ENCODE measurements at regions not wholly inside any gene's neighbourhood (a gene's known extent, or its start where the extent isn't known, plus 50 kb on each side); places are given as distances from the start of the nearest gene placed in this dataset.

DNA sequence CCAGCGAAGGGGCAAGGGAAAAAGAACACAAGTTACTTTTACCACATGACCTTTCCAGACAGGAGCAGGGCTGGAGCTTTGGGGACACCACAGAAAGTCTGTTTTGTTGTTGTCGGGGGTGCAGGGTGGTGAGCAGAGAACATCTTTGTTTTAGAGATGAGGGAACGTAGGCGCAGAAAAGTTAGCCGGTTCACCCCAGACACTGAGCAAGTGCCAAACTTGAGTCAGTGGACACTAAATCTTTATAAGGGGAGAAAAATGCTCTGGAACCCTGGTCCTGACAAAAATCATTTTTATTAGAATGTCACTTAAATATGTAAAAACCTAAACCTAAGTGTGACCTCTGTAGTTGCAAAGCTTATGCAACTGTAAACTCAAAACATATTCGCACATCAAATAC is 126.4 kb upstream of the GAS1 start:
- DNase-seq (ENCODE audit: insufficient read length) (no peak), FAIRE-seq (no peak)
- no peak for TF ChIP-seq POLR2AphosphoS5 (IDR thresholded peaks at IDR 0.05; ENCODE audit: low read depth, low read length)
- TF ChIP-seq TAF1 (IDR thresholded peaks at IDR 0.05; ENCODE audit: borderline replicate concordance, low read depth, low read length) = no peak
- TF ChIP-seq POLR2A (IDR thresholded peaks at IDR 0.05; ENCODE audit: low read depth, low read length) = no peak

DNA sequence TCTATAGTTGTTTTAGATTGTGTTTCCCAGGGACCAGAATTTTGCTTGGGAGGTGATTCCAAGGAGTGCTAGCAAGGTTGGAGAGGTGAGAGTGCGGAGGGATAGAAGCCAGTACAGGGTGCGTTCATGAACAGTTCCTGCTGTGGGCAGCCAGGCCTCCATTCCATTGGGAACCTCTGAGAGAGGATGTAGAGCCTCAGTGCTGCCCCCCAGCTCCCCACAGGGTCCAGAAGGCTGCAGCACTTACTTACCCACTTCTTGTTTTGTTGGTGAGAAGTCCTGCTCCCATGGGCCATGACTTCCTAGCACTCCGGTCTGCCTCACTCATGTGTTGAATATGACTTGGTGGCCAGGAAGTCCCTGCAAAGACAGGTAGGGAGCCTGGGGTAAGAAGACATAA is 128.2 kb upstream of the GAS1 start:
- no peak for DNase-seq (ENCODE audit: insufficient read length)
- FAIRE-seq = no peak
- TF ChIP-seq POLR2A (IDR thresholded peaks at IDR 0.05; ENCODE audit: low read depth, low read length) = no peak
- TF ChIP-seq TAF1 (IDR thresholded peaks at IDR 0.05; ENCODE audit: borderline replicate concordance, low read depth, low read length) = no peak
- no peak for TF ChIP-seq POLR2AphosphoS5 (IDR thresholded peaks at IDR 0.05; ENCODE audit: low read depth, low read length)

GRCh38 chr9:87076825-87077224 is 129.5 kb upstream of the GAS1 start:
- FAIRE-seq = no peak
- no peak for DNase-seq (ENCODE audit: insufficient read length)
- TF ChIP-seq POLR2AphosphoS5 (IDR thresholded peaks at IDR 0.05; ENCODE audit: low read depth, low read length) = no peak

DNA sequence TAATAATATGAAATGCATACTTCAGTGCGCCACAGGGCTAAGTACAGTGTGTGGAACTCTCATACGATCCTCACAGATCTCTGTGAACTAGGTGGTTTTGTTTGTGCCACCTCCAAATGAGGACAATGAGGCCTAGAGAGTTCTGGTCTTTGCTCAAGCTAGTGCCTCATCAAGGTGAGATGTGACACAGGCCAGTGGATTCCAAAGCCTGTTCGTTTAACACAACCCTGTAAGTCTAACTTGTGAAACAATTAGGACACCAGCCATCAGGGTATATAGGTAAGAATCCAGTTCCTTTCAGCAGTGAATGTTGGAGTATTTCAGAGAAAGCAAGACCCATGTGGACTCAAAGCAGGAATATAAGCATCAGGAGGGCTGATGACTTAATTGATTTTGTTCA is 130.7 kb upstream of the GAS1 start:
- DNase-seq (ENCODE audit: insufficient read length) (no peak), FAIRE-seq (no peak)
- TF ChIP-seq POLR2AphosphoS5 (IDR thresholded peaks at IDR 0.05; ENCODE audit: low read depth, low read length) = no peak
- TF ChIP-seq POLR2A (IDR thresholded peaks at IDR 0.05; ENCODE audit: low read depth, low read length) = no peak
- no peak for TF ChIP-seq TAF1 (IDR thresholded peaks at IDR 0.05; ENCODE audit: borderline replicate concordance, low read depth, low read length)

- FAIRE-seq (no peak), DNase-seq (ENCODE audit: insufficient read length) (no peak)
- TF ChIP-seq TAF1 (IDR thresholded peaks at IDR 0.05; ENCODE audit: borderline replicate concordance, low read depth, low read length) (no peak), POLR2AphosphoS5 (IDR thresholded peaks at IDR 0.05; ENCODE audit: low read depth, low read length) (no peak), POLR2A (IDR thresholded peaks at IDR 0.05; ENCODE audit: low read depth, low read length) (no peak)
Observed at GRCh38 chr9:87080512-87081264, 133.4 kb upstream of the GAS1 start.

DNA sequence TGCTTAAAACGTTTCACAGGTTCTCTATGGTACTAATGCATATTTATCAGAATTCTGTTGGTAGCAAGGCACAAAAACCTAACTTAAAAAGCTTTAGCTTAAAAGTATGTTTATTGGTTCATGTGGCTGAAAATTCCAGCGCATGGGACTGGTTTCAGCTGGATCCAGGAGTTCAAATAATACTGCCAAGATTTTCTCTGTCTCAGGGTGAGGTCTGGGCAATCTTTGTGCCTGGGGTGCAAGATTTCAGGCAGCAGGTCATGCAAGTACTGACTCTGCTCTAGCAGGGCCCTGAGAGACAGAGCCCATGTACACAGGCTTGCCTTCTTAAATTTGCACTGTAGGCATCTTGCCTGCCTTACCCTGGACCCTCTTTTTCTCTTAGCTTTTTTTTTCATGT is 134.2 kb upstream of the GAS1 start:
- TF ChIP-seq POLR2AphosphoS5 (IDR thresholded peaks at IDR 0.05; ENCODE audit: low read depth, low read length) (no peak), POLR2A (IDR thresholded peaks at IDR 0.05; ENCODE audit: low read depth, low read length) (no peak), TAF1 (IDR thresholded peaks at IDR 0.05; ENCODE audit: borderline replicate concordance, low read depth, low read length) (no peak)
- DNase-seq (ENCODE audit: insufficient read length) (no peak), FAIRE-seq (no peak)

- no peak for TF ChIP-seq POLR2AphosphoS5 (IDR thresholded peaks at IDR 0.05; ENCODE audit: low read depth, low read length)
- no peak for TF ChIP-seq TAF1 (IDR thresholded peaks at IDR 0.05; ENCODE audit: borderline replicate concordance, low read depth, low read length)
- no peak for TF ChIP-seq POLR2A (IDR thresholded peaks at IDR 0.05; ENCODE audit: low read depth, low read length)
- FAIRE-seq (no peak), DNase-seq (ENCODE audit: insufficient read length) (no peak)
Observed at GRCh38 chr9:87083986-87084385, 136.7 kb upstream of the GAS1 start.

GRCh38 chr9:87084407-87084806 is 137.1 kb upstream of the GAS1 start:
- no peak for DNase-seq (ENCODE audit: insufficient read length)
- FAIRE-seq = no peak
- no peak for TF ChIP-seq TAF1 (IDR thresholded peaks at IDR 0.05; ENCODE audit: borderline replicate concordance, low read depth, low read length)

DNA sequence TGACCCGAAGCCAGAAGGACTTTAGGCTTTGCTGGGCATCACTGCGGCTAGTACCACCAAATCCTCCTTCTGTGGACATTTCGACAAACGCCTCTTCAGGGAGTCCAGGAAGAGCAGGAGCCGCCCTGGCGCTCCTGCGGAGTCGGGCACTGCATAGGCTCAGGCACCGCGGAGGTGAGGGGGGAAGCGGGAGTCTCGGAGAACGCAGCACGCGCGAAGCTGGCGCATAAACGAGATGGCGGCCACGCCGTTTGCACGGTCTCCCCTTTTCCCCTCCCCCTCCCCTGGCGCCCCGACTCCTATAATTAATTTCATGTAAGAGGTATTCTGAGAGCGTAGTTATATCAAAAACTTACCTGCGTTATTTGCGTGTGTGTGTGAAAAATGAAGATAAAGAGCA is 137.8 kb upstream of the GAS1 start:
- DNase-seq (ENCODE audit: insufficient read length) = no peak
- no peak for TF ChIP-seq TAF1 (IDR thresholded peaks at IDR 0.05; ENCODE audit: borderline replicate concordance, low read depth, low read length)
- TF ChIP-seq POLR2A (IDR thresholded peaks at IDR 0.05; ENCODE audit: low read depth, low read length) = no peak
- TF ChIP-seq POLR2AphosphoS5 (IDR thresholded peaks at IDR 0.05; ENCODE audit: low read depth, low read length) = no peak
- FAIRE-seq = no peak

GRCh38 chr9:87085521-87085920 is 138.2 kb upstream of the GAS1 start:
- no peak for FAIRE-seq
- TF ChIP-seq POLR2A (IDR thresholded peaks at IDR 0.05; ENCODE audit: low read depth, low read length) = no peak
- TF ChIP-seq POLR2AphosphoS5 (IDR thresholded peaks at IDR 0.05; ENCODE audit: low read depth, low read length) = no peak
- TF ChIP-seq TAF1 (IDR thresholded peaks at IDR 0.05; ENCODE audit: borderline replicate concordance, low read depth, low read length) = no peak
- DNase-seq (ENCODE audit: insufficient read length) = no peak

- no peak for TF ChIP-seq POLR2AphosphoS5 (IDR thresholded peaks at IDR 0.05; ENCODE audit: low read depth, low read length)
- no peak for TF ChIP-seq TAF1 (IDR thresholded peaks at IDR 0.05; ENCODE audit: borderline replicate concordance, low read depth, low read length)
- TF ChIP-seq POLR2A (IDR thresholded peaks at IDR 0.05; ENCODE audit: low read depth, low read length) = no peak
- FAIRE-seq = no peak
- DNase-seq (ENCODE audit: insufficient read length) = no peak
Observed at GRCh38 chr9:87086221-87086818, 139.0 kb upstream of the GAS1 start.

DNA sequence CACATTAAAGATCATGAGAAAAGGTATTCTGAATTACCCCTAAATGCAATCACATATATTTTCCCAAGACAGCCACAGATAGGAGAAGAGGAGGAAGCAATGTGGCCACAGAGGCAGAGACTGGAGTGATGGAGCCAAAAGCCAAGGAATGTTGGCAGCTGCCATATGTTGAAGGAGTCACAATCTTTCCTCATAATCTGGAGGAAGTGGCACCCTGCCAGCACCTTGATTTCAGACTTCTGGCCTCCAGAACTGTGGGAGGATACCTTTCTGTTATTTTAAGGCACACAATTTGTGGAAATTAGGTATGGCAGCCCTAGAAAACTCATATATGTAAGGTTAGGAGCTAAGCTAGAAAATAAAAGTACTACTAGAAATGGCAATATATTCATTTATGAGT is 139.9 kb upstream of the GAS1 start:
- TF ChIP-seq POLR2A (IDR thresholded peaks at IDR 0.05; ENCODE audit: low read depth, low read length) = no peak
- FAIRE-seq = no peak
- DNase-seq (ENCODE audit: insufficient read length) = no peak

DNA sequence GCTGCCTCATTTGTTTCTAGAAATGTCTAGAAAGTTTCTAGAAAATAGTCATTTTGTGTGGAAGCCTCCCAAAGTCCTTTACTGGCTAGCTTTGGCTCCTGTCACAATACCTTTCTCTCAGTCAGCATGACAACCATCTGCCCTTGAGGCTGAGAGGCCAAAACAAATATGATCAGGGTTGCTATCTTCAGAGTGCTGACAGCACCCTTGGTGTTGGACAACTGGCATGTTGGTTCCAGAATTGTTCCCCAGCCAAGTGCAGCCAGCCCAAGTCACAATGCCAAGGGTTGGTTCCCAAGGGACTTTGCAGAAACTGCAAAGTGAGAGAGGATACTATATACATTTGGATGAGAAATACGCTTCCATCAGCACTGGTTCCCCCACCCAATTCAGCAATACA is 140.9 kb upstream of the GAS1 start:
- FAIRE-seq = no peak
- TF ChIP-seq POLR2A (IDR thresholded peaks at IDR 0.05; ENCODE audit: low read depth, low read length) = no peak
- no peak for TF ChIP-seq TAF1 (IDR thresholded peaks at IDR 0.05; ENCODE audit: borderline replicate concordance, low read depth, low read length)
- no peak for TF ChIP-seq POLR2AphosphoS5 (IDR thresholded peaks at IDR 0.05; ENCODE audit: low read depth, low read length)
- no peak for DNase-seq (ENCODE audit: insufficient read length)

Measured in GM12892 (cell line).